ENCODE measurements at regions not wholly inside any gene's neighbourhood (a gene's known extent, or its start where the extent isn't known, plus 50 kb on each side); places are given as distances from the start of the nearest gene placed in this dataset.

DNA sequence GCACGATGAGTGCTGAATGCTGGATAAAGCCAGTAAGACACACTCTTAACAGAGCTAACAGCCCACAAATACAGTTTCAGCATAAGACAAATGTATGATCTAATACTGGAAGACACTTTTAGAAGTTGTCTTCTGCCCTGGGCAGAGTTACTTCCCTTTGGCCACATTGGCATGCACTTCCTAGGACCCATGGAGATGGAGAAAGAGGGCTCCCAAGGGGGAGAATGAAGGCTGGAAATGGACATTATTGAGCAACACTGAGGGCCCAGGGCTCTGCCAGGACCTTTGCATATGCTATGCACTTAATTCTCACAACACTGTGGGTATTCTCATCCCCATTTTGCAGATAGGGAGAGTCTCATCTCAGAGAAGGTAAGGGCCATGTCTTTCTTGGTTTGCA is 123.1 kb downstream of the ADAMTS15 start:
- Histone ChIP-seq H3K9me3 (no peaks in the 10 kb centered on the region), H3K4me3 (no peak overlapping the region), H3K36me3 (no peaks in the 10 kb centered on the region), H3K27ac (no peak overlapping the region), H3K4me1 (no peaks in the 10 kb centered on the region), H3K27me3 (no peaks in the 10 kb centered on the region)
- WGBS, 2 donors = 83 to 90% methylated on average over 1 of the region's 1 CpG
- FAIRE-seq = no peak
- TF ChIP-seq, protein P1, sequence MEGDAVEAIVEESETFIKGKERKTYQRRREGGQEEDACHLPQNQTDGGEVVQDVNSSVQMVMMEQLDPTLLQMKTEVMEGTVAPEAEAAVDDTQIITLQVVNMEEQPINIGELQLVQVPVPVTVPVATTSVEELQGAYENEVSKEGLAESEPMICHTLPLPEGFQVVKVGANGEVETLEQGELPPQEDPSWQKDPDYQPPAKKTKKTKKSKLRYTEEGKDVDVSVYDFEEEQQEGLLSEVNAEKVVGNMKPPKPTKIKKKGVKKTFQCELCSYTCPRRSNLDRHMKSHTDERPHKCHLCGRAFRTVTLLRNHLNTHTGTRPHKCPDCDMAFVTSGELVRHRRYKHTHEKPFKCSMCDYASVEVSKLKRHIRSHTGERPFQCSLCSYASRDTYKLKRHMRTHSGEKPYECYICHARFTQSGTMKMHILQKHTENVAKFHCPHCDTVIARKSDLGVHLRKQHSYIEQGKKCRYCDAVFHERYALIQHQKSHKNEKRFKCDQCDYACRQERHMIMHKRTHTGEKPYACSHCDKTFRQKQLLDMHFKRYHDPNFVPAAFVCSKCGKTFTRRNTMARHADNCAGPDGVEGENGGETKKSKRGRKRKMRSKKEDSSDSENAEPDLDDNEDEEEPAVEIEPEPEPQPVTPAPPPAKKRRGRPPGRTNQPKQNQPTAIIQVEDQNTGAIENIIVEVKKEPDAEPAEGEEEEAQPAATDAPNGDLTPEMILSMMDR (IDR thresholded peaks at IDR 0.05) = no peak
- intact Hi-C loops (cut with DNase I) = no loop called here
- no peak for ATAC-seq
- no peak for DNase-seq

DNA sequence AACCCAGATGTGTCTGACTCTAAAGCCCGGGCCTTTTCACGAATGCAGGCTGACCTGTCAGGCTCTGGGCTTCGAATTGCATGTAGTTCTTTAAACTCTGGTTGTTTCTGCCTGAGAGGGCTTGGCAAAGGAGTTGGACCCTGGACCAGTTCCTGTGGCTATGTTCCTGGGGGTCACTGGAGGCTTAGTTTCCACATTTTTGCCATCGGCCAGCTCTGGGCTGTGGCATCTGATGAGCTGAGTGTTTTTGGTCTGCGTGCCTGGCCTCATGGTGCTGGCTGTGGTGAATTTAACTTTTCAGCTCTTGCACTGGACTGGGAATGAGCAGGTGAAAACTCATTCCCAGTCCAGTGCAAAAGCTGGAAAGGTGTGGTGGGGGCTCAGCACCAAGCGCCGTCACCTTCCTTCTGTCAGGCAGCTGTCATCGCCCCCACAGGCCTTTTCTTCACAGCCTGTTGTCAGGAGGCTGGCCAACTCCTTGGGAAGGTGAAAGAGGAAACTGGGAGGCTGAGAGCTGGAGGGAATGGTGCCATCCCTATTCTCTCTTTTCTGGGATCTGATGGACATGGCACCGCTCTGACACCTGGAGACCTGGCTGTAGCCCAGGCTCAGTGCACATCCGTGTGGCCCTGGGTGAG is 123.6 kb downstream of the ADAMTS15 start:
- no peaks in the 10 kb centered on the region for H3K9me3 ChIP-seq
- WGBS, 2 donors = 74 to 79% methylated on average over 10 of the region's 10 CpGs
- FAIRE-seq = no peak
- DNase-seq = no peak
- H3K27me3 ChIP-seq = no peaks in the 10 kb centered on the region
- no peak overlapping the region for H3K27ac ChIP-seq
- no peaks in the 10 kb centered on the region for H3K36me3 ChIP-seq
- TF ChIP-seq, protein P1 (IDR thresholded peaks at IDR 0.05) = no peak
- no peak overlapping the region for H3K4me3 ChIP-seq
- no peaks in the 10 kb centered on the region for H3K4me1 ChIP-seq
- intact Hi-C loops (cut with DNase I) = no loop called here
- ATAC-seq = no peak

GRCh38 chr11:130573767-130574166 is 125.3 kb downstream of the ADAMTS15 start:
- Histone ChIP-seq H3K4me1 (no peaks in the 10 kb centered on the region), H3K27ac (no peak overlapping the region), H3K4me3 (no peak overlapping the region), H3K27me3 (no peaks in the 10 kb centered on the region), H3K9me3 (no peaks in the 10 kb centered on the region), H3K36me3 (no peaks in the 10 kb centered on the region)
- 95 to 96% methylated on average over 2 of the region's 2 CpGs for WGBS, 2 donors
- FAIRE-seq (no peak), ATAC-seq (no peak), DNase-seq (no peak)
- TF ChIP-seq, protein P1 (IDR thresholded peaks at IDR 0.05) = no peak
- intact Hi-C loops (cut with DNase I) = no loop called here

DNA sequence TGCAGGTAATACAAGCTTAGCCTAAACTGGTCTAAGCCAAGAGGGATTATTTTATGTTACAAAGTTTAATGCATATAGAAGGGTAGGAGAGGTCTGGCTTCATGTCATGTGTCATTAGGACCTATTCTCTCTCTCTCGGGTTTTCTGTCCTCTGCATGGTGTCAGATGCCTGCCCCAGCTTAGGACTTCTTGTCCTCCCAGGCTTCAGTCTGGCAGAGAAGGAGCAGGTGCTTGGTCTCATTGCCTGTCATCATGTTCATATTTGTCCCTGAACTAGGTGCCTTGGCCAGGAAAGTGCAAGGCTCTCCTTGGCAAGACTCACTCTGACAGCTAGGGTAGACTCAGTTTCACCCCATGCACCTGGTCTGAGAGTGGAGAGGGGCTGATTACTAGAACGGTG is 126.3 kb downstream of the ADAMTS15 start:
- no peaks in the 10 kb centered on the region for H3K9me3 ChIP-seq
- DNase-seq (no peak), ATAC-seq (no peak), FAIRE-seq (no peak)
- H3K4me1 ChIP-seq = no peaks in the 10 kb centered on the region
- intact Hi-C loops (cut with DNase I) = no loop called here
- H3K27me3 ChIP-seq = no peaks in the 10 kb centered on the region
- no peak overlapping the region for H3K27ac ChIP-seq
- no peaks in the 10 kb centered on the region for H3K36me3 ChIP-seq
- TF ChIP-seq, protein P1 (IDR thresholded peaks at IDR 0.05) = no peak
- no peak overlapping the region for H3K4me3 ChIP-seq
- WGBS, 2 donors = 72 to 83% methylated on average over 2 of the region's 2 CpGs

GRCh38 chr11:130576146-130576545 is 127.7 kb downstream of the ADAMTS15 start:
- Histone ChIP-seq H3K9me3 (no peaks in the 10 kb centered on the region), H3K36me3 (no peaks in the 10 kb centered on the region), H3K4me1 (no peaks in the 10 kb centered on the region), H3K27me3 (no peaks in the 10 kb centered on the region), H3K27ac (no peak overlapping the region), H3K4me3 (no peak overlapping the region)
- intact Hi-C loops (cut with DNase I) = no loop called here
- DNase-seq (no peak), ATAC-seq (no peak), FAIRE-seq (no peak)
- TF ChIP-seq, protein P1 (IDR thresholded peaks at IDR 0.05) = no peak
- 88 to 89% methylated on average over 7 of the region's 7 CpGs for WGBS, 2 donors
